EL (cell line): ENCODE measurements at regions not wholly inside any gene's neighbourhood (a gene's known extent, or its start where the extent isn't known, plus 50 kb on each side); places are given as distances from the start of the nearest gene placed in this dataset.
"Not testable (repeated sequence)": the region's sequence is repeated elsewhere in the genome, so short reads cannot be mapped to it uniquely, and the experiment has no call there.

Experiments used
- DNase-seq: peaks from one replicate; pipeline ENCODE4 v3.0.0-alpha.2; 2016

GRCh38 chr9:7615344-7615743, 184.2 kb downstream of the DMAC1 start:
- DNase-seq = no peak

- no peak for DNase-seq
Measured at GRCh38 chr9:7613931-7614330, 185.6 kb downstream of the DMAC1 start.

DNA sequence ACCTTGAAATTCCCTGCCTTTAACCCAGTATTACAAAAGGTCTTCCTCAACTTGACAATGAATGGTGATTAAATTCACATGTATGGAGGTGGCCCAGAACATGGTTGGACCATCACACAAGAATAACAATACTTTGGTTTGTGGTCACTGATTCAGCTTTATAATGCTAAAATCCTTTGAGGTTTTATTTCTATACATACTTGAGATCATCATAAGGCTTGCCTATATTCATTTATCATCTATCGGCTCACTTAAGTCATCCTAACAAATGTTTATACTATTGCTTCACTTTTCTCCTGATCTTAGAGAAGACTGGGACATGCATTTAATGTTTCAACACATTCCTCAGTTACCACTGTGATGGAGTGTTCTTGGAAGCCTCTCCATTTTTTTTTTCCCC, 191.3 kb downstream of the DMAC1 start:
- DNase-seq = no peak

DNA sequence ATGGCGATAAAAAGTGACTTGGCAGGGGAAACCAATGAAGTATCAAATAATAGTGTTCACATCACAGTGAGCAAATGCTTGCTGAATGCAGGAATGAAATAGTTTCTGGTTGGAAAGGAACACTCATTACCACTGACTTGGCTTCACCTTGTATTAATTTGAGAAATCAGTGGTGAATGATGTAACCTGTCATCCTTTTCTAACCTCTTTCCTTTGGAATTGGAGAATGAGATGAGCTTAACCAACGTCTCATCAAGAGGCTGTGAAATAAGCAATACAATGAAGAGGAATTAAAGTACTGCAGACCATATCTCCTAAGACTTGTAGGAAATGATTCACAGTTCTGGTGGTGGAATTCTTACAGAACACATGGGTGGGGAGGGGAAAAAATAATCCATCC, 192.2 kb downstream of the DMAC1 start:
- no peak for DNase-seq

GRCh38 chr9:7606591-7606990, 193.0 kb downstream of the DMAC1 start:
- no peak for DNase-seq

GRCh38 chr9:7601739-7602138, 197.8 kb downstream of the DMAC1 start:
- DNase-seq = no peak

- no peak for DNase-seq
Measured at GRCh38 chr9:7597716-7598115, 201.9 kb downstream of the DMAC1 start.

GRCh38 chr9:7592321-7593316, 207.0 kb downstream of the DMAC1 start:
- DNase-seq = no peak

GRCh38 chr9:7591501-7591900, 208.1 kb downstream of the DMAC1 start:
- no peak for DNase-seq

GRCh38 chr9:7580568-7580967, 219.0 kb downstream of the DMAC1 start:
- no peak for DNase-seq

DNA sequence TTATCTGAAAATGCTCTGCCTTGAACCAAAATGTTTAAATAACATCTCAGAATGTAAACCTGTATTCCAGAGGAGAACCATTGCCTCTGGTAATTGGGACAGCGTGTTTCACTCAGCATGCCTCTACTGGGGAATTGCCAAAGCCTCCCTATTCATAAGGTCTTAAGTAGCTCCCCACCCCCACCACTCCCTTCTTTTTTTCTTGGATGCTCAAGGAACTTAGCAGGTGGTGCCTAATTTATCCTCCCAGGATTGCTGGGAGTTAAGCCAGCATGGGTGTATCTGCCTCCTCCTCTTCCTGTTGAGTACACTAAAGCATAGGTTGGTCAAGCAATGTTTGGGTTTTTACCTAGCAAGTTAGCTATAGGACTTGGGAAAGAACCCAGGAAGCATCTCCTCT, 220.2 kb downstream of the DMAC1 start:
- DNase-seq = no peak

DNA sequence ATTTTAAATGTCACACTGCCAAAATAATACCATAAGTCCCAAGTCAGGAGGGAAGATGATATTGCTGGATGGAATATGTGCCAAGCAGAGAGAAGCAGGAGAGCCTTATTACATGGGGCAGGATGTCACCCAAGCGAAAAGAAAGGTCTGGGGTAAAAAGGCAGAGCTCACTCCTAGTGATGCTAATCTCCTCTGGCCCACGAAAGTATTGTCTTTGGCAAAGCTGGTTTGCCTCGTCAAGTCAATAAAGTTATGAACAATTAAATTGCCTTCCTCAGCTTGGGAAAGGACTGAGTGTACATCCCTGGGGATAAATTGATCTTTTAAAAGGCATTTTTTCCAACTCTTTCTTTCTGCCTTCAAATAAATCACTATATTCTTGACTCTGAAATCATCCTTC, 220.6 kb downstream of the DMAC1 start:
- no peak for DNase-seq

DNA sequence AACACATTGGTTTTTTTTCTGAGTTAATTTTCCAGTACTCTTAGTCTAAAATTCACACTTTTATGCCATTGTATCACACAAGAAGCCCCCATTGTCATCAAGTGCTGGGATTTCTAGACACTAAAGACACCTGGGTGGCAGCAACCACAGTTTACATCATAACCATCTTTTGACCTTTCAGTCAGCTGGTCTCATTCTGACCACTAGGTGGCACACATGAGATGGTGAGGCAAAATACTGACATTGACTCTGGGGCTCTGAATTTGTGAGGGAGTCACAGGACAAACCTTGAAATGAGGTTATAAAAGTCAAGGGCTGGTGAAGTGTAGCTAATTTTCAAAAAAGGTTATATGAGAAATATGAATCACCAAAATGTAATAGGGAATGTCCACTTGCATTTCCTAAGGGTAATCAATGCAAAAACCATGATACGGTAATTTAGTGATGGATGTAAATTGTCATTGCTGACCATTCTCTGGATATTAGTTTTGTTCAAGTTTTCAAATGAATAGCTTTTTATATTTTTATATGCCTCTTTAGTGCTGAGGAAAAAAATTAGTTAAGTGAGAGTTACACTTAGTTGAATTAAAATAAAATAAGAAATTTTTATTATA, 229.4 kb downstream of the DMAC1 start:
- peak; percentile 30 for DNase-seq

DNA sequence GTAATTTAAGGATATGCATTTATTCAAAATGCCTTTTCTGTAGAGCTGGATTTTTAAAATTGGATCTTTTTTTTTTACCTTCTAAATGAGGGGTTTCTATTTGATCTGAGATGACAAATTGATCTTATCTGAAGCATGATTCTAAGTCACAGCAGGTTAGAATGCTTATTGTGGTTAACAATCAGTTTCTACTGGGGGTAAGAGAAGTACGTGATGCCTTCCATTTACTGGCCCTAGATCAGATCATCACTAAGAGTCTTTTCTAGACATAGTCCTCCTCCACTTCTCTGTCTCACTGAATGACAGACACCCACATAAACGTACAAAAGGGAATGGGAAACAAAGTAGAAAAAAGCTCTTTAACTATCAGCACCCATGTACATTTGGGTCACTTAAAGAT, 231.9 kb downstream of the DMAC1 start:
- DNase-seq = no peak

GRCh38 chr9:7561527-7562080, 238.0 kb downstream of the DMAC1 start:
- DNase-seq = no peak

- DNase-seq = no peak
Measured at GRCh38 chr9:7560669-7561305, 238.8 kb downstream of the DMAC1 start.

GRCh38 chr9:7554699-7555098, 244.9 kb downstream of the DMAC1 start:
- no peak for DNase-seq

DNA sequence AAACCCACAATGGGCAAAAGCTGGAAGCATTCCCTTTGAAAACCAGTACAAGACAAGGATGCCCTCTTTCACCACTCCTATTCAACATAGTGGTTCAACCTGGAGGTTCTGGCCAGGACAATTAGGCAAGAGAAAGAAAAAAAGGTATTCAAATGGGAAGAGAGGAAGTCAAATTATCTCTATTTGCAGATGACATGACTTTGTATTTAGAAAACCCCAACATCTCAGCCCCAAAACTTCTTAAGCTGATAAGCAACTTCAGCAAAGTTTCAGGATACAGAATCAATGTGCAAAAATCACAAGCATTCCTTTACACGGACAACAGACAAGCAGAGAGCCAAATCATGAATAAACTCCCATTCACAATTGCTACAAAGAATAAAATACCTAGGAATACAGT, 246.9 kb downstream of the DMAC1 start:
- not testable (repeated sequence) for DNase-seq

DNA sequence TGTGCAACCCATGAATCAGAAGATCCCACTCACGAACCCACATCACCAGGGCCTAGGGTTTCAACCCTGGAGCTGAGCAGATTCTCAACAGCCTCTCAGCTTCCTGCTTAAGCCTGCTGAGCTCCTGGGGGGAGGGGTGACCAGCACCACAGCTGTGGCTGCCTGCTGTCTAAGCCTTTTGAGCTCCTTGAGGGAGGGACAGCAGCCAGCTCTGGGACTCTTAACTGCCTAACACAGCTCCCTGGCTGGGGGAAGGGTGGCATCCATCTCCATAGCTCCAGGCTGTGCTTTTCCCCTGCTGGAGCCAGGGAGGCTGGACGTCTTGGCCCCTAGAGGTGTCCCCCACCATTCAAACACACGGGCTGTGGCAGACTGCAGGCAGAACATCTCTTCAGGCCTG, 250.3 kb downstream of the DMAC1 start:
- no peak for DNase-seq

DNA sequence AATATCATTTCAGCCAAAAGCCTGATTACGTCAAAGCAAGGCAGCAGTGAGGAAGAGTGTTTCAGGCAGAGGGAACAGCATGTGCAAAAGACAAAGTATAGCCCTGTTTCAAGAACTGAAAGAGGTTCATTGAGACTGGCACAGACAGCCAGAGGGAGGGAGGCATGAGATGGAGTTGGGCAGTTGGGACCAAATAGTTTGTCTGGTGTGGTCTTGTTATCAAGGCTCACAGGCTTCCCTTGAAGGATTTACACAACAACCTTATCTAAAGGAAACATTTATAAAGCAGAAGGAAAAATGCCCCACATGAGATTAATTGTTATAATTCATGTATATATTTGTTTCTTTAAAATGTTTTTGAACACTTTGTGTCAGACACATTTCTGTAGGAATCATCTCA, 253.3 kb downstream of the DMAC1 start:
- no peak for DNase-seq

GRCh38 chr9:7545371-7546165, 254.0 kb downstream of the DMAC1 start:
- no peak for DNase-seq

DNA sequence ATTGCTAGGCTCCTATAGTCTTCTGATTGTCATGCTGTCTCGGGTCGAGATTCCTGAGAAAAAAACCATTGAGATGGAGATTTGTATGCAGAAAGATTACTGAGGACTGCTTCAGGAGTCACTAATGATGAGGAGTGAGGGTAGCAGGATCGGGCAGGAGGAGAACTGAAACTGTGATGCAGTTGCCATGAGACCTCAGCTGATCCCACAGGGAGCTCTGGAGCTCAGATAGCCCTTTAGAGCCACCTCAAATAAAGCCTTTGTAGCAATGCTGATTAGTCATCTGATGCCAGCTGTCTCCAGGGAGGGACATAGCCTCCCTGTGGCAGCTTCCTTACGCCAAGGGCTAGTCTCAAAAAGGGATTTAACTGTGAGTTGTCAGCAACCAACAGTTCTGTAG, 256.9 kb downstream of the DMAC1 start:
- DNase-seq = no peak

- no peak for DNase-seq
Measured at GRCh38 chr9:7542126-7542525, 257.5 kb downstream of the DMAC1 start.
